ENCODE measurements at regions not wholly inside any gene's neighbourhood (a gene's known extent, or its start where the extent isn't known, plus 50 kb on each side); places are given as distances from the start of the nearest gene placed in this dataset.

GRCh38 chr14:41355866-41356265 lies 250.8 kb upstream of the LRFN5 start:
- Histone ChIP-seq H3K36me3 (ENCODE audit: control insufficient read depth, insufficient read depth, low read length) (no peaks in the 10 kb centered on the region), H3K27me3 (ENCODE audit: control insufficient read depth, insufficient read depth, low read length) (no peaks in the 10 kb centered on the region), H3K4me3 (ENCODE audit: low read depth, low read length) (no peak overlapping the region)
- ChIA-PET CTCF (no interaction called here), POLR2A (no interaction called here)
- DNase-seq (ENCODE audit: low read depth), result no peak
- TF ChIP-seq CTCF (IDR thresholded peaks at IDR 0.05; ENCODE audit: insufficient read depth, low read depth, low read length), result no peak

- Histone ChIP-seq H3K36me3 (ENCODE audit: control insufficient read depth, insufficient read depth, low read length) (no peaks in the 10 kb centered on the region), H3K4me3 (ENCODE audit: low read depth, low read length) (no peak overlapping the region), H3K27me3 (ENCODE audit: control insufficient read depth, insufficient read depth, low read length) (no peaks in the 10 kb centered on the region)
- DNase-seq (ENCODE audit: low read depth), result no peak
- ChIA-PET CTCF (no interaction called here), POLR2A (no interaction called here)
- TF ChIP-seq CTCF (IDR thresholded peaks at IDR 0.05; ENCODE audit: insufficient read depth, low read depth, low read length), result no peak
Measured at GRCh38 chr14:41350476-41350875, 256.2 kb upstream of the LRFN5 start.

- no peak for DNase-seq (ENCODE audit: low read depth)
- no peaks in the 10 kb centered on the region for H3K36me3 ChIP-seq (ENCODE audit: control insufficient read depth, insufficient read depth, low read length)
- no peak overlapping the region for H3K4me3 ChIP-seq (ENCODE audit: low read depth, low read length)
- no peak for TF ChIP-seq CTCF (IDR thresholded peaks at IDR 0.05; ENCODE audit: insufficient read depth, low read depth, low read length)
- ChIA-PET POLR2A (no interaction called here), CTCF (no interaction called here)
- no peaks in the 10 kb centered on the region for H3K27me3 ChIP-seq (ENCODE audit: control insufficient read depth, insufficient read depth, low read length)
Measured at GRCh38 chr14:41349289-41349910, 257.3 kb upstream of the LRFN5 start.

- TF ChIP-seq CTCF (IDR thresholded peaks at IDR 0.05; ENCODE audit: insufficient read depth, low read depth, low read length), result no peak
- Histone ChIP-seq H3K36me3 (ENCODE audit: control insufficient read depth, insufficient read depth, low read length) (no peaks in the 10 kb centered on the region), H3K4me3 (ENCODE audit: low read depth, low read length) (no peak overlapping the region), H3K27me3 (ENCODE audit: control insufficient read depth, insufficient read depth, low read length) (no peaks in the 10 kb centered on the region)
- ChIA-PET POLR2A (no interaction called here), CTCF (no interaction called here)
- no peak for DNase-seq (ENCODE audit: low read depth)
Measured at GRCh38 chr14:41343857-41344256, 262.8 kb upstream of the LRFN5 start.

GRCh38 chr14:41313196-41313595 lies 293.5 kb upstream of the LRFN5 start:
- no peak for DNase-seq (ENCODE audit: low read depth)
- H3K4me3 ChIP-seq (ENCODE audit: low read depth, low read length), result no peak overlapping the region
- ChIA-PET POLR2A (no interaction called here), CTCF (no interaction called here)
- H3K27me3 ChIP-seq (ENCODE audit: control insufficient read depth, insufficient read depth, low read length), result no peaks in the 10 kb centered on the region
- H3K36me3 ChIP-seq (ENCODE audit: control insufficient read depth, insufficient read depth, low read length), result no peaks in the 10 kb centered on the region
- TF ChIP-seq CTCF (IDR thresholded peaks at IDR 0.05; ENCODE audit: insufficient read depth, low read depth, low read length), result no peak
